GM19328 (cell line): ENCODE measurements at regions not wholly inside any gene's neighbourhood (a gene's known extent, or its start where the extent isn't known, plus 50 kb on each side); places are given as distances from the start of the nearest gene placed in this dataset.
"Not testable (repeated sequence)": the region's sequence is repeated elsewhere in the genome, so short reads cannot be mapped to it uniquely, and the experiment has no call there.

Experiments used
- ATAC-seq: cut with Tn5 transposase; IDR thresholded peaks from one replicate; pipeline ENCODE4 v1.9.1; 2021; ENCODE audit warnings: mild to moderate bottlenecking, moderate library complexity; ENCODE audit not compliant: unreplicated experiment

DNA sequence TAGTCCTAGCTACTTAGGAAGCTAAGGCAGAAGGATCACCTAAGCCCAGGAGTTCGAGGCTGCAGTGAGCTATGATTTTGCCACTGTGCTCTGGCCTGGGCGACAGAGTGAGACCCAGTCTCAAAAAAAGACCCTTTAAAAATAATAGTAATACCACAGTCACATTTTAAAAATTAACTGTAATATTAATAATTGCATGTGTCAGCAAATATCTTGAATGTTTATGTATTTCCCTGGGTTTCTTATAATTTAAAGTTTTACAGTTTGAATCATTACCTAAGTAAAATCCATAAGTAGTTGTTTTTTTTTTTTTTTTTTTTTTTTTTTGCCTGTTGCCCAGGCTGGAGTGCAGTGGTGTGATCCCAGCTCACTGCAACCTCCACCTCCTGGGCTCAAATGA, 69.2 kb downstream of the LYZL2 start:
- no peak for ATAC-seq

GRCh38 chr10:30559180-30559579, 70.4 kb downstream of the LYZL2 start:
- ATAC-seq = no peak

GRCh38 chr10:30558411-30558810, 71.1 kb downstream of the LYZL2 start:
- ATAC-seq = no peak

- no peak for ATAC-seq
Observed at GRCh38 chr10:30557884-30558283, 71.7 kb downstream of the LYZL2 start.

- ATAC-seq = no peak
Observed at GRCh38 chr10:30556189-30556588, 73.4 kb downstream of the LYZL2 start.

- ATAC-seq = no peak
Observed at GRCh38 chr10:30555465-30555864, 74.1 kb downstream of the LYZL2 start.

GRCh38 chr10:30554440-30554825, 75.1 kb downstream of the LYZL2 start:
- no peak for ATAC-seq

GRCh38 chr10:30553626-30554439, 75.7 kb downstream of the LYZL2 start:
- ATAC-seq = no peak

GRCh38 chr10:30553018-30553625, 76.4 kb downstream of the LYZL2 start:
- ATAC-seq = no peak

GRCh38 chr10:30550967-30551815, 78.4 kb downstream of the LYZL2 start:
- no peak for ATAC-seq

DNA sequence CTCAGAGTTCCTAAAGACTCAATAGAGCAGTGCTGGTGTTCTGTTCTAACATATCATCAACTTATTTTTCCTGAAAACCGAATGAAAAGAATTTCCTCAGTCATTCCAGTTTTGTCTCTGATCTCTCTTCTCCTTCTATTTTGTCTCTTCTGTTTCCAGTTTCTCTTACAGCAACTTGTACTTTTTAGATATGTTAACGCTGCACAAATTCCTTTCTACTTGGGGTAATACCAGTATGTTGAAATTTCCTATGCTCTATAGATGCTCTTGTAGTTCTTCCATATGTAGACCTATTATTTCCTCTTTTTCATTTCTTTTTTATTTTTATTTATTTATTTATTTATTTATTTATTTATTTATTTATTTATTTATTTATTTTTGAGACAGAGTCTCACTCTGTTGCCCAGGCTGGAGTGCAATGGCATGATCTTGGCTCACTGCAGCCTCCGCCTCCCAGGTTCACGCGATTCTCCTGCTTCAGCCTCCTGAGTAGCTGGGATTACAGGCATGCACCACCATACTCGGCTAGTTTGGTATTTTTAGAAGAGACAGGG, 80.3 kb downstream of the LYZL2 start:
- not testable (repeated sequence) for ATAC-seq

DNA sequence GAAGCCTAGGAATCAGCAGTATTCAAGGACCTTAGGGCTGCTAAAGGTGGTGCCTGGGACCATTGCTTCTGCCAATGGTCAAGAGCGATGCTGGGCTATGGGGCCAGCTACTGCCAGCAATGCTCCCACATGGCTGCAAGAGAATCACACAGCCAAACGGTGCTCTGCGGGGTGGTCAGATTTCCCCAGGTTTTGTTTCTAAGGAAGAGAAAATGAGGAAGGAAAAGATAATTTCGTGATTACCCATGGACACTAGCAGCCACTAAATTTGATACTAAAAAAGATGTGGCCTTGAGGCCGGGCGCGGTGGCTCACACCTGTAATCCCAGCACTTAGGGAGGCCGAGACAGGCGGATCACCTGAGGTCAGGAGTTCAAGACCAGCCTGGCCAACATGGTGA, 83.0 kb downstream of the LYZL2 start:
- ATAC-seq = no peak

GRCh38 chr10:30542895-30543288, 86.7 kb downstream of the LYZL2 start:
- no peak for ATAC-seq

GRCh38 chr10:30542001-30542894, 87.3 kb downstream of the LYZL2 start:
- ATAC-seq = no peak

DNA sequence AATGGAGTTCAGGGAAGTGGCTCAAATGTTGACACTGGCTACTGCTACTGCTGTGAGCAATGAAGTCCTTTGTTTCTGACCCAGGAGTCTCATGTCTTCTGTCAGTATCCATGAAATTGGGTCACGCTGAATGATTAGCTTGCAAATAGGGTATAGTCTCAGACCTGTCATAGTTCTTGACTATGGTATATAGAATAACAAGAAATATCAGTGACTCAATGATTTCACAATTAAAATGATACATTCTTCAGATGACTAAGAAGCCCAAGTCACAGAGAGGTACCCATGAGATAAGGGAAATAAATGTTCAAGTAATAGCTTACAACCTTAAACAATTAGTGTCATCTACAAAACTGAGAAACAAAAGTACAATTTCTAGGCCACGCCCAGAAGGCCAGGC, 89.3 kb downstream of the LYZL2 start:
- ATAC-seq = no peak

DNA sequence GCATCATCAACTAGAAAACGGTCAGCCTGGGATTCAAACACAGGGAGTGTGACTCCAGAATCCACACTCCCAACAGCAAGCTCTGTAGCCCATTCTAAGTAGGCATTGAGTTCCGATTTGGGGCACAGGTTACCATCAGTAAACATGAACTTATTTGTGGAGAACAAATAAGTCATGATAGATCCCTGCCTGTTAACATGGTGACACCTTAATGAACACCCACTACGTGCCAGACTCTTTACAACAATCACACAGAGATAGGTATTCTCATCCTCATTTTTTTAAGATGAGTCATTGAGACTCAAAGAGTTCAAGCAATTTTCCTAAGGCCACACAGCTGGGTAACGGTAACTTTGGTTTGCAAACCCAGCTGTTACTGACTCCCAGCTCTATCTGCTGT, 91.5 kb downstream of the LYZL2 start:
- no peak for ATAC-seq

GRCh38 chr10:30537586-30537985, 92.0 kb downstream of the LYZL2 start:
- ATAC-seq = no peak

DNA sequence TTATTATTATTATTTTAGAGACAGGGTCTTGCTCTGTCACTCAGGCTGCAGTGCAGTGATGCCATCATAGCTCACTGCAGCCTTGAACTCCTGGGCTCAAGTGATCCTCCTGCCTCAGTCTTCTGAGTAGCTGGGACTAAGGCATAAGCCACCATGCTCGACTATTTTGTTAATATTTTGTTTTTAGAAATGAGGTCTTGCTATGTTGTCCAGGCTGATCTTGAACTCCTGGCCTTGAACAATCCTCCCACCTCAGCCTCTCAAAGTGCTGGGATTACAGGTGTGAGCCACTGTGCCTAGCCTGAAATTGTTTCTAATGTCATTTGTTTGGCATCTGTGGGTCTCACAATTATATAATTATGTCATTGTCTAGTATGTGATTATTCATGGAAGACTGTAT, 92.4 kb downstream of the LYZL2 start:
- not testable (repeated sequence) for ATAC-seq

DNA sequence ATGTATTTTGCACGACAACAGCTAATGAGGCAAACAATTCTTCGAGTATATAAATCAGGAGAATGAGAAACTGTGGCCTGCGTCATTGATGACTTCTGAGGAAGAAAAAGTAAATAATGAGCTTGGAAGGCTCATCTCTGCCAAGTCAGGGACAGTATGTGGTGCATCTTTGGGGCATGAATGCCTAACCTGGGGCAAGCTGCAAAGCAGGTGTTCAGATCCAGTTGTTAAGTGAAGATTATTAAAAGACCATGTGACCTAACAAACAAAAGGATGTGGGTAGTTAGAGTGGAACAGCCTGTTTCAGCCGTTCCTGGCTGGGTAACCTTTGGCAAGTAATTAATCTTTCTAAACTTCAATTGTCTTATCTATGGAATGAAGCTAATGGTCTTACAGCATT, 93.0 kb downstream of the LYZL2 start:
- no peak for ATAC-seq

- no peak for ATAC-seq
Observed at GRCh38 chr10:30535677-30536076, 93.9 kb downstream of the LYZL2 start.
